Endothelial cell of umbilical vein (primary cell): ENCODE measurements at regions not wholly inside any gene's neighbourhood (a gene's known extent, or its start where the extent isn't known, plus 50 kb on each side); places are given as distances from the start of the nearest gene placed in this dataset.
A peak's percentile ranks its signal among the peaks of the same experiment; 100 is the strongest.

Experiments used
- BruUV-seq: library from RNA; stranded (reverse); fragments of 400-500 nt; replicated peaks from 2 replicates; lab custom pipeline; 2021; lab: Mats Ljungman, UMichigan
- CTCF ChIA-PET: fragments of 300-600, 350-600 bp; sonication (Branson Sonifier 250); formaldehyde crosslinking; loops from one replicate; lab custom pipeline; 2021; ENCODE audit warnings: antibody characterized with exemption, inconsistent platforms; lab: Charles Lee
- POLR2A ChIA-PET: fragments of 300-600, 350-600 bp; sonication (Branson Sonifier 250); formaldehyde crosslinking; loops from one replicate; lab custom pipeline; 2021; ENCODE audit warnings: antibody characterized with exemption, inconsistent platforms; lab: Charles Lee
- DNase-seq: peaks from one replicate; pipeline ENCODE4 v3.0.0-alpha.2; 2011; ENCODE audit warnings: low read depth, low spot score
- FAIRE-seq: peaks from 2 replicates; lab custom pipeline; 2011; peaks lifted over from hg19 to GRCh38; lab: Jason Lieb, UNC
- H2AFZ ChIP-seq: 2 replicates; pipeline ENCODE4 v1.6.0; 2012; ENCODE audit warnings: low read depth, low read length, control low read depth, inconsistent platforms
- H3K27ac ChIP-seq: 2 replicates; pipeline ENCODE4 v1.5.1; 2011; ENCODE audit warnings: low read depth, mild to moderate bottlenecking, control low read depth, low read length, moderate library complexity; ENCODE audit not compliant: insufficient read depth
- H3K27me3 ChIP-seq, 2 experiments: 2 replicates each; pipeline versions ENCODE4 v1.6.0 to v1.6.1; 2011; ENCODE audit warnings: low read length in 2 of 2, mixed read lengths in 1 of 2; ENCODE audit not compliant: control insufficient read depth in 2 of 2, insufficient read depth in 2 of 2
- H3K36me3 ChIP-seq, 2 experiments: 2 replicates in 1 of 2; 3 replicates in 1 of 2; pipeline ENCODE4 v1.5.1; 2011; ENCODE audit warnings: low read length in 2 of 2, mild to moderate bottlenecking in 1 of 2, moderate library complexity in 1 of 2; ENCODE audit not compliant: control insufficient read depth in 2 of 2, insufficient read depth in 2 of 2; ENCODE audit errors: extremely low read depth in 1 of 2
- H3K4me1 ChIP-seq: 3 replicates; pipeline ENCODE4 v1.5.1; 2011; ENCODE audit warnings: mild to moderate bottlenecking, low read length; ENCODE audit not compliant: control insufficient read depth, insufficient read depth; ENCODE audit errors: extremely low read depth
- H3K4me2 ChIP-seq: 2 replicates; pipeline ENCODE4 v1.6.1; 2011; ENCODE audit warnings: low read length, control low read depth, mixed read lengths; ENCODE audit not compliant: insufficient read depth
- H3K4me3 ChIP-seq, 3 experiments: fragments of 200-600 bp in 1 of 3; sonication (generic), shearing (Covaris generic) in 1 of 3; replicated peaks in 1 of 3; 2 replicates each; pipeline ENCODE4 v1.5.1; 2011 to 2016; ENCODE audit warnings: control low read depth in 3 of 3, low read length in 3 of 3, mild to moderate bottlenecking in 2 of 3, inconsistent platforms in 1 of 3, low read depth in 1 of 3, moderate library complexity in 1 of 3; ENCODE audit not compliant: insufficient read depth in 1 of 3
- H3K79me2 ChIP-seq: 2 replicates; pipeline ENCODE4 v1.6.0; 2012; ENCODE audit warnings: low read length, inconsistent platforms; ENCODE audit not compliant: control insufficient read depth, insufficient read depth
- H3K9ac ChIP-seq: replicated peaks from 2 replicates; pipeline ENCODE3; 2011; ENCODE audit warnings: low read length, control low read depth; ENCODE audit not compliant: insufficient read depth; ENCODE audit errors: extremely low read depth
- H3K9me1 ChIP-seq: replicated peaks from 3 replicates; pipeline ENCODE4 v1.6.0; 2011; ENCODE audit warnings: mild to moderate bottlenecking, low read length; ENCODE audit not compliant: control insufficient read depth, insufficient read depth; ENCODE audit errors: extremely low read depth
- H3K9me3 ChIP-seq: replicated peaks from 2 replicates; pipeline ENCODE4 v1.5.1; 2012; ENCODE audit warnings: low read length, inconsistent platforms; ENCODE audit not compliant: control insufficient read depth, insufficient read depth
- H4K20me1 ChIP-seq: replicated peaks from 2 replicates; pipeline ENCODE3; 2011; ENCODE audit warnings: mild to moderate bottlenecking, low read length; ENCODE audit not compliant: control insufficient read depth, insufficient read depth; ENCODE audit errors: extremely low read depth
- CTCF ChIP-seq, 2 donors: IDR thresholded peaks; 1 replicate in 1 of 2; 2 replicates in 1 of 2; pipeline ENCODE4 v1.5.1; 2011; ENCODE audit warnings: low read length in 2 of 2, mild to moderate bottlenecking in 2 of 2, moderate library complexity in 2 of 2, control low read depth in 1 of 2, inconsistent platforms in 1 of 2, low read depth in 1 of 2; ENCODE audit not compliant: insufficient read depth in 1 of 2; ENCODE audit errors: extremely low read depth in 1 of 2
- EZH2 ChIP-seq: IDR thresholded peaks from 2 replicates; pipeline ENCODE4 v1.6.1; 2012; ENCODE audit warnings: borderline replicate concordance, low read depth, mild to moderate bottlenecking, moderate library complexity, low read length, inconsistent platforms; ENCODE audit not compliant: severe bottlenecking
- FOS ChIP-seq: IDR thresholded peaks from 2 replicates; pipeline ENCODE4 v1.6.1; 2011; ENCODE audit warnings: mild to moderate bottlenecking, low read length, moderate library complexity, borderline replicate concordance; ENCODE audit not compliant: insufficient read depth
- GATA2 ChIP-seq: IDR thresholded peaks from 2 replicates; pipeline ENCODE4 v1.7.0; 2011; ENCODE audit warnings: low read depth, mild to moderate bottlenecking, moderate library complexity, mixed read lengths, low read length; ENCODE audit not compliant: insufficient read length, insufficient read depth
- JUN ChIP-seq: IDR thresholded peaks from 2 replicates; pipeline ENCODE4 v1.6.1; 2011; ENCODE audit warnings: borderline replicate concordance, low read depth; ENCODE audit not compliant: insufficient read length, insufficient read depth
- MYC ChIP-seq: IDR thresholded peaks from one replicate; pipeline ENCODE4 v1.6.1; 2011; ENCODE audit warnings: mild to moderate bottlenecking, low read depth, low read length
- POLR2A ChIP-seq: IDR thresholded peaks from 2 replicates; pipeline ENCODE4 v1.6.1; 2012; ENCODE audit warnings: low read depth, mild to moderate bottlenecking, control low read depth, low read length
- POLR2AphosphoS5 ChIP-seq: IDR thresholded peaks from 2 replicates; pipeline ENCODE4 v1.6.1; 2012; ENCODE audit warnings: low read depth, mild to moderate bottlenecking, control low read depth, low read length, moderate library complexity; ENCODE audit not compliant: insufficient read depth
- dilution Hi-C: fragments of 300-500 bp; cut with MboI; formaldehyde crosslinking; loops from one replicate; pipeline ENCODE4 v1.15.0; 2019; ENCODE audit warnings: low sequenced_read_pairs; ENCODE audit not compliant: extremely low pct_ligation_motif_present
- intact Hi-C: fragments of 100-400 bp; cut with micrococcal nuclease; formaldehyde crosslinking; loops from one replicate; pipeline ENCODE4 v1.10.0; 2022
- TF ChIP-seq, protein P1 (sequence below): IDR thresholded peaks from 2 replicates; pipeline ENCODE4 v1.6.1; 2011; ENCODE audit not compliant: insufficient read depth, insufficient read length

GRCh38 chr6:25168637-25169036 lies 110.5 kb upstream of the CARMIL1 start:
- FAIRE-seq (peak; percentile 8), DNase-seq (no peak)
- no TSS peak for BruUV-seq
- ChIA-PET POLR2A (no interaction called here), CTCF (no interaction called here)
- Histone ChIP-seq H3K4me1 (peaks cover 9% of the 10 kb centered on the region), H3K4me3 (no peak overlapping the region), H3K9me3 (no peaks in the 10 kb centered on the region), H3K79me2 (no peaks in the 10 kb centered on the region), H2AFZ (no peak overlapping the region), H3K36me3 (no peaks in the 10 kb centered on the region), H3K9me1 (no peaks in the 10 kb centered on the region), H3K27me3 (no peaks in the 10 kb centered on the region), H4K20me1 (no peaks in the 10 kb centered on the region), H3K4me2 (no peak overlapping the region), H3K27ac (no peak overlapping the region), H3K9ac (no peak overlapping the region)
- dilution Hi-C loops: no loop called here
- intact Hi-C loops: no loop called here
- TF ChIP-seq MYC (no peak), EZH2 (no peak), GATA2 (no peak), POLR2A (no peak), CTCF (IDR thresholded peaks at IDR 0.05; ENCODE audit: extremely low read depth in 1 of 2, insufficient read depth in 1 of 2, low read depth in 1 of 2, low read length in 2 of 2) (no peak), JUN (no peak), FOS (no peak), POLR2AphosphoS5 (no peak)
- TF ChIP-seq, protein P1, sequence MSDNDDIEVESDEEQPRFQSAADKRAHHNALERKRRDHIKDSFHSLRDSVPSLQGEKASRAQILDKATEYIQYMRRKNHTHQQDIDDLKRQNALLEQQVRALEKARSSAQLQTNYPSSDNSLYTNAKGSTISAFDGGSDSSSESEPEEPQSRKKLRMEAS: no peak
